Right hindlimb (tissue), 1 donor: ENCODE measurements at regions not wholly inside any gene's neighbourhood (a gene's known extent, or its start where the extent isn't known, plus 50 kb on each side); places are given as distances from the start of the nearest gene placed in this dataset.
"Not testable (repeated sequence)": the region's sequence is repeated elsewhere in the genome, so short reads cannot be mapped to it uniquely, and the experiment has no call there.

Experiments
- DNase-seq: peaks from one replicate; pipeline ENCODE4 v3.0.0-alpha.2; 2018

DNA sequence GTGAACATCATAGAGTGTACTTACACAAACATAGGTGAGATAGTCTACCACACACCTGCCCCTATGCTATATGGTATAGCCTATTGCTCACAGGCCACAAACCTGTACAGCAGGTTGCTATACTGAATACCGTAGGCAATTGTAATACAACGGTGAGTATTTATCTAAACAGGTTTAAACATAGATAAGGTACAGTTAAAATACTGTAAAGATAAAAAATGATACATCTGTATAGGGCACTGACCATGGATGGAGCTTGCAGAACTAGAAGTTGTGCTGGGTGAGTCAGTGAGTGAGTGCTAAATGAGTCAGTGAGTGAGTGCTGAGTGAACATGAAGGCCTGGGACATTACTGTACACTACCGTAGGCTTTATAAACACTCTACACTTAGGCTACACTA lies 267.0 kb upstream of the HS6ST1 start:
- no peak for DNase-seq

DNA sequence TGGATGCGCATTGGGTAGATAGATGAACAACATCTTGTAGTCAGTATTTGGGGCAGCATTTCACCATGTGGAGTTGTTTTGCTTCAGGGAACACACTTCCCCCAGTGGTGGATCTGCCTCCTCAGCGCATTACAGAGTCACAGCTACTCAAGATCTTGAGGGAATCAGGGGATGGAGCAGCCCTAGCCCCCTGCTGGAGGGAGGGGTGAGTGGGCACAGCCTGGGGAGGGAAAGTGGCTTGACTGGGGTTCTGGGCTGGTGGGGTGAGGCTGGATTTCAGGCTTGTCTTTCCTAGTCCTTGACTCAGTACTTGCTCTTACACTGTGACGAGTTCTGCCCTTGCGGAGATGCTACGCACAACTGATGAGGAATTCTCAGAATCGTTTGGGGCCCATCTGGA lies 271.0 kb upstream of the HS6ST1 start:
- DNase-seq = no peak

GRCh38 chr2:128590309-128591021 lies 271.8 kb upstream of the HS6ST1 start:
- DNase-seq = no peak

DNA sequence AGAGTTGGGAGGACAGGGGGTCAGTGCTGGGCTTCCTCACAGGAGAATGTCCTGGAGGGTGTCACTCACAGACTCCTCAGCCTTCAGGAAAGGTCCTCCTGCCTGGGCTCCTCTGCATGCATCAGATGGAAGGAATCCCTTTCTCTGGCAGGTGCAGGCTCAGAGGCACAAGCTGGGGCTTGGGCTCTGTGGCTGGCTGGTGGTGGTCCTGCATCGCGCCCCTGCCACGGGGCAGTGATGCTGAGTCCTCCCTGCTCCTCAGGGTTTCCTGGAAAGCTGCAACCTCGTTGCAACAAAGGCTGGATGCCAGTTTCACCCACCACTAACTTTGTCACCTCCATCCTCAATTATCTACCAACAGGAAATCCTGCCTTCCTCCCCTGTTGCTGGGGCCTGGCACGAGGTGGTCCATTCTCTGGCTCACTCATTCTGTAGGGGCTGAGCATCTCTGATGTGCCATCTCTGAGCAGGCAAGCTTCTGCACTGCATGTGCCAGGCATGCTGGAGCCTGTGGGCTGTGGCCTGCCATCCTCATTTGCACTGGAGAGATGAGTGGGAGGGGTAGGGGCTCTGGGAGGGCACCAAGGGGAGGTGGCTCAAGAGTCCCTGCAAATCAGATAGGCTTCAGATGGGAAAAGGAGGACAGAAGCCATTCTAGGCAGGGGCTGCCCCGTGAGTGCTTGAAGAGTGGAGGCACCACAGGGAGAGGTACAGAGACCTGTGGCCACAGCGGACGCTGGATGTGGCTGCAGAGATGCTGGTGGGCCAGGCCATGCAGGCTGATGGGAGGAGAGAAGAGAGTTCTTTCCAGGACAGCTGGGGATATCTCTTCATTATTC lies 272.6 kb upstream of the HS6ST1 start:
- DNase-seq = no peak

- no peak for DNase-seq
Observed at GRCh38 chr2:128591861-128592822, 273.5 kb upstream of the HS6ST1 start.

DNA sequence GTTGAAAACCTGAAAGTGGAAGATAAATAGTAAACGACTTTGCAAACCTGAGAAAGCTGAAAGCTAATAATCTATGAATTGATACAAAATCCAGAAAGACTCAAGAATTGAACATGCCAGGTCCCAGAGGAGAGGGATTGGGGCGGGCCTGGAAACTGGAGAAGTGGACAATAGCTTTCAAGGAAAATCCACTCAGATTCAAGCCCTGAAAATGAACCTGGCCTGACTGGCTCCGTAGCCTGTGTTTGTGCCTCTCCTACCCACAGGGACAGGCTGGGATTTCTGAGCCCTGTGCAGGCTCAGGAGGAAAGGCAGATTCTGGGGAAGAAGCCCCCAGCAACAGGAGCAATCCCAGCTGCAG lies 274.8 kb upstream of the HS6ST1 start:
- DNase-seq = no peak

DNA sequence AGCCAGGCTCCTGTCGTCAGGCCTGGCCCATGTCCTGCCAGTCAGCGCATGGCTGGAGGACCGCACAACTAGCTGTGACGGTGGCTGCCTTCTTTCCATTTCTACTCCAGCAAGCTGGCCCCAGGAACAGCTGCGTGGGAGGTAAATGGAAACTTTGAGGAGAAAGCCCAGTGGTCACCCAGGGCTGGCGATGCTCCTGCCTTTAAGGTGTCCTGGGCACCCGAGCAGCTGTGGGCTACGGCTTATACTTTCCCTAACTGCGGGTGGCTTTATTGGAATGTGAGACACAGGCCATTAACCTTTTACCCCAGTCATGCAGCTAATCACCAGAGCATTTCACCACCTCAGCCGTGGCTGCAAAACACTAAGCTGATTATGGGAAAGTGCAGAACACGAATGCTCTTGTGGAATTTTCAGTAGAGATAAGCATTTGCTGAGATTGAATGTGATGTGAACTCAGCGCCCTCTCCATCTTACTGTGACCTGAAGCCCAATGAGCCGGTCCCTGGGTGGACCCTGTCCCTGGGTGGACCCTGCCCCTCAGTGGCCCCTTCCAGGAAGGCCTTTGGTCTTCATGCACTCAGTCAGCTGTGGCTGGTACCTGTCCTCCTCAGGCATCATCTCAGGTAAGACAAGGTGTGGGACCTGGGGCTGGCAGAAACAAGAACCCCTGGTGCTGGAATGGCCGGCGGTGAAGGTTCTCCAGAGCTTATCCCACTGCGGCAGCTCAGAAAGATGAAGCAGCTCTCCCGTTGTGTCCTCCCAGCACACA lies 275.4 kb upstream of the HS6ST1 start:
- peak; percentile 59 for DNase-seq

DNA sequence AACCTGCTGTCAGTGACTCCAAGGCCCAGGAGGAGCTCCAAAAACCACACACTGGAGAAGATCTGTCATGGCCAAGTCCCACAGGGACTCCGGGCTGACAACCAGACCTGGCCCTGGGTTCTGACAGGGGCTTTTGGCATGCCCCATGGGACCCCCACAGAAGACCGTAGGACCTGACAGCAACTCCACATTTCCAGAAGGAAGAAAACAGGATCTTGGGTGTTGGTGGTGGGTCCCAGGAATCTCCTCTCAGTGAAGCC lies 275.9 kb upstream of the HS6ST1 start:
- no peak for DNase-seq

GRCh38 chr2:128594953-128595677 lies 276.4 kb upstream of the HS6ST1 start:
- no peak for DNase-seq

- DNase-seq = no peak
Observed at GRCh38 chr2:128595763-128596395, 277.2 kb upstream of the HS6ST1 start.

DNA sequence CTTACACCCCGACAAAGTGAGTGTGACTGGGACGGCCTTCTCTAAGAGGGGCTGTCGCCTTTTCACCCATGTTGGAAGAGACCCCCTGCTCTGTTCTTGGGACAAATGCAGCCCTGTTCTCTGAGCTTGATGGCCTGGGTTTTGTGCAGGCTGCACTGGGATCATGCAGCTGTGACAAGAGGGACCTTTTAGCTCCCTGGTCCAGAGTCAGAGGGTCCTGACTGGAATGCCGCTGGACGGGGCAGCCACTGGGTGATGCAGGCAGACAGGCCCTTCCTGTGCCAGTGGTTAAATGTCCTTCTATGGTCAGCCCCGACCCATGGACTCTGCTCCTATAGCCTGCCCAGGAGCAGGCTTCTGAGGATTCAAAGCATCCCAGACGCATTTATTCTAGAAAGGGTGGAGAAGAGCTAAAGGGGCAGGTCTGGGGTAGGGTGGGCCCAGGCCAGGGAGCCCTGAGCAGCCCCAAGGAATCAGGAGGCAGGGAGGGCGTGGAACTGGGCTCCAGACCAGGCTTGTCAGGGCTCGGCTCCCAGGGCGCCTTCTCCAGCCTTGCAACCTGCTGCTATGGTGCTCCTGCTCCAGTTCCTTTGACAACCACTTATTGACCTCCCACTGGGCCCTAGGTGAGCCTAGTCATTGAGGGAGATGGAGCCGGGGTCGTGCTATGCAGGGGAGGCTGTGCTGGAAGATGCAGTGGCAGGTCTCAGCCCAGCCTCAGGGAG lies 277.9 kb upstream of the HS6ST1 start:
- DNase-seq = no peak

GRCh38 chr2:128597121-128597762 lies 278.6 kb upstream of the HS6ST1 start:
- DNase-seq = no peak

- DNase-seq = not testable (repeated sequence)
Observed at GRCh38 chr2:128598260-128598659, 279.6 kb upstream of the HS6ST1 start.

- no peak for DNase-seq
Observed at GRCh38 chr2:128598862-128599441, 280.3 kb upstream of the HS6ST1 start.

GRCh38 chr2:128599700-128600099 lies 281.0 kb upstream of the HS6ST1 start:
- DNase-seq = peak; percentile 10

GRCh38 chr2:128600581-128601297 lies 282.1 kb upstream of the HS6ST1 start:
- peak; percentile 50 for DNase-seq

GRCh38 chr2:128601298-128602037 lies 282.8 kb upstream of the HS6ST1 start:
- DNase-seq = peak; percentile 12

DNA sequence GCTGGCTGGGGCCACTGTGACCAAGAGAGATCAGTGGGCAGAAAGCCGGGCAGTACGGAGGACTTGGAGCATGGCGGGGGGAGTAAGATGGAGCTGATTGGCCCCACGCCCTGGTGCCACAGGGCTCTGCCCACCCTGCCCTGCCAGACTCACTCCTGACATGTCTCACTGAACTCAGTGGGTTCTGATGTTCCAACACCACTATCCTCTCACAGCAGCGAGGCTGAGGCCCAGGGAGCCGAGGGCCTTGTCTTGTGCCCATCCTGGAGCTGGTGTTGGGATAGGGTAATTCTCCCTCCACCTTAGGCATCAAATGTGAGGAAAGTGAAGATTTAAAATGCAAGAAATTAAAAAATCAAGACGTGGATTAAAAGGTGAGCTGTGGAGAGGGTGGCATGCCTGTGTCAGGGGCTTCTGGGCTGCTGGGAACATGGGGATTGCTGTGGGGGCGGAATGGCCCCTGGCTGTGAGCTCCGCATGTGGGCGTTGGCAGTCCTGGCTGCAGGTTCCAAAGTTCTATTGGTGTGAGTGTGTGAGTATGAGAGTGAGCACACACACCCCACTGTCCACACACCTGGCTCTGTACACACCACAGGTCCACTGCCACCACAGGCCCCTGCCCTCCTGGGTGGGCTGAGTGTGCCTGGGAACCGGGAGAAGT lies 283.5 kb upstream of the HS6ST1 start:
- peak; percentile 14 for DNase-seq
